Panc1 (cell line): ENCODE measurements at regions not wholly inside any gene's neighbourhood (a gene's known extent, or its start where the extent isn't known, plus 50 kb on each side); places are given as distances from the start of the nearest gene placed in this dataset.

ENCODE experiments used
- ATAC-seq: fragments of 200-7000 bp; cut with Tn5 transposase; 2 replicates; pipeline ENCODE4 v1.9.1; 2020; ENCODE audit warnings: mild to moderate bottlenecking, moderate library complexity
- BruUV-seq: library from RNA; stranded (reverse); fragments of 400-500 nt; replicated peaks from 2 replicates; lab custom pipeline; 2021; lab: Mats Ljungman, UMichigan
- CTCF ChIA-PET: fragments of 300-600 bp; sonication (Branson Sonifier 250); formaldehyde crosslinking; loops from one replicate; lab custom pipeline; 2022; ENCODE audit warnings: antibody characterized with exemption; lab: Charles Lee
- POLR2A ChIA-PET: fragments of 300-600 bp; sonication (Branson Sonifier 250); formaldehyde crosslinking; loops from one replicate; lab custom pipeline; 2022; ENCODE audit warnings: antibody characterized with exemption; lab: Charles Lee
- DNase-seq: peaks from one replicate; pipeline ENCODE4 v3.0.0-alpha.2; 2010; ENCODE audit warnings: low read depth, low spot score
- H3K27ac ChIP-seq: 2 replicates; pipeline ENCODE4 v1.5.1; 2011; ENCODE audit warnings: mild to moderate bottlenecking, low read length, inconsistent platforms
- H3K27me3 ChIP-seq: fragments of 200-500 bp; sonication (Bioruptor generic); 2 replicates; pipeline ENCODE4 v1.6.0; 2014; ENCODE audit warnings: low read length, inconsistent platforms; ENCODE audit not compliant: control insufficient read depth, insufficient read depth
- H3K36me3 ChIP-seq: fragments of 200-500 bp; sonication (Bioruptor generic); 2 replicates; pipeline ENCODE4 v1.5.1; 2014; ENCODE audit warnings: inconsistent platforms, mild to moderate bottlenecking, low read length, moderate library complexity; ENCODE audit not compliant: control insufficient read depth, insufficient read depth
- H3K4me1 ChIP-seq: 2 replicates; pipeline ENCODE4 v1.5.1; 2011; ENCODE audit warnings: inconsistent platforms, mild to moderate bottlenecking, low read length, moderate library complexity; ENCODE audit not compliant: control insufficient read depth, insufficient read depth
- H3K4me3 ChIP-seq, 2 experiments: 2 replicates each; pipeline ENCODE4 v1.5.1; 2011 to 2012; ENCODE audit warnings: low read depth in 2 of 2, low read length in 2 of 2, mild to moderate bottlenecking in 2 of 2, inconsistent platforms in 1 of 2, moderate library complexity in 1 of 2
- H3K9me3 ChIP-seq: fragments of 200-500 bp; sonication (Bioruptor generic); 2 replicates; pipeline ENCODE4 v1.5.1; 2014; ENCODE audit warnings: low read depth, mild to moderate bottlenecking, inconsistent platforms, low read length, moderate library complexity; ENCODE audit not compliant: control insufficient read depth, insufficient read depth
- POLR2AphosphoS5 ChIP-seq: IDR thresholded peaks from 2 replicates; pipeline ENCODE4 v1.6.1; 2012; ENCODE audit warnings: mild to moderate bottlenecking, low read depth, low read length, moderate library complexity
- SIN3A ChIP-seq: IDR thresholded peaks from 2 replicates; pipeline ENCODE4 v1.6.1; 2012; ENCODE audit warnings: low read depth, mild to moderate bottlenecking, low read length, moderate library complexity, borderline replicate concordance; ENCODE audit not compliant: insufficient read depth
- TCF7L2 ChIP-seq: IDR thresholded peaks from 2 replicates; pipeline ENCODE4 v1.6.1; 2011; ENCODE audit warnings: mild to moderate bottlenecking, low read depth, low read length, inconsistent platforms
- in situ Hi-C: cut with HindIII; loops from 2 replicates; pipeline ENCODE4 v1.10.0; 2016; ENCODE audit warnings: low sequenced_read_pairs, low pct_unique_long_range_greater_than_20kb
- intact Hi-C: fragments of 100-400 bp; cut with micrococcal nuclease; formaldehyde crosslinking; loops from one replicate; pipeline ENCODE4 v1.10.0; 2022; ENCODE audit not compliant: unreplicated experiment
- TF ChIP-seq, protein P1 (sequence below), 2 experiments: IDR thresholded peaks; 2 replicates each; pipeline ENCODE4 v1.6.1; 2011 to 2012; ENCODE audit warnings: low read depth in 2 of 2, control low read depth in 1 of 2, low read length in 1 of 2, mild to moderate bottlenecking in 1 of 2, moderate library complexity in 1 of 2; ENCODE audit not compliant: insufficient read depth in 1 of 2
- TF ChIP-seq, protein P2 (sequence below): fragments of 450-650 bp; IDR thresholded peaks from 2 replicates; pipeline ENCODE4 v1.5.1; 2017; ENCODE audit warnings: mild to moderate bottlenecking

DNA sequence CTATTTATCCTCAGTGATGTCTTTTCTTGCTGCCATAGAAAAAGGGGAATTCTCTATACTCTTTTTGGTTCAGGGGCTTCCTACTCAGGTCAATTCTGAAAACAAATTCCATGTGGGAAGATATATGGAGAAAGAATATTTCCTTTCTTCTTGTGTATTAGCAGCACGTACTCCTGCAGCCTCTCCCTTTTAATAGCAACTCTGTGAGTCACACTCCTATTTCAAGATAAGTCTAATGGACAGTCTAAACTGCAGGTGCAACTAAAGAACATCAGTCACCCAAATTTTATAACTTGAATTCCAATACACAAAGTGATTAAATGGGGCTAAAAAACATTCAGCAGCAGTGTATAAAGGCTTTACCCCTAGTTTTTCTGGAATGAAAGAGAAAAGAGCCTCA is 942.2 kb downstream of the CNTNAP5 start:
- no peak for DNase-seq
- CTCF ChIA-PET, result no interaction called here
- in situ Hi-C loops, result no loop called here
- POLR2A ChIA-PET, result no interaction called here
- Histone ChIP-seq H3K4me1 (no peaks in the 10 kb centered on the region), H3K27ac (no peak overlapping the region), H3K27me3 (no peaks in the 10 kb centered on the region), H3K4me3 (no peak overlapping the region), H3K9me3 (no peaks in the 10 kb centered on the region), H3K36me3 (no peaks in the 10 kb centered on the region)
- TF ChIP-seq POLR2AphosphoS5, result no peak
- TF ChIP-seq, protein P1, sequence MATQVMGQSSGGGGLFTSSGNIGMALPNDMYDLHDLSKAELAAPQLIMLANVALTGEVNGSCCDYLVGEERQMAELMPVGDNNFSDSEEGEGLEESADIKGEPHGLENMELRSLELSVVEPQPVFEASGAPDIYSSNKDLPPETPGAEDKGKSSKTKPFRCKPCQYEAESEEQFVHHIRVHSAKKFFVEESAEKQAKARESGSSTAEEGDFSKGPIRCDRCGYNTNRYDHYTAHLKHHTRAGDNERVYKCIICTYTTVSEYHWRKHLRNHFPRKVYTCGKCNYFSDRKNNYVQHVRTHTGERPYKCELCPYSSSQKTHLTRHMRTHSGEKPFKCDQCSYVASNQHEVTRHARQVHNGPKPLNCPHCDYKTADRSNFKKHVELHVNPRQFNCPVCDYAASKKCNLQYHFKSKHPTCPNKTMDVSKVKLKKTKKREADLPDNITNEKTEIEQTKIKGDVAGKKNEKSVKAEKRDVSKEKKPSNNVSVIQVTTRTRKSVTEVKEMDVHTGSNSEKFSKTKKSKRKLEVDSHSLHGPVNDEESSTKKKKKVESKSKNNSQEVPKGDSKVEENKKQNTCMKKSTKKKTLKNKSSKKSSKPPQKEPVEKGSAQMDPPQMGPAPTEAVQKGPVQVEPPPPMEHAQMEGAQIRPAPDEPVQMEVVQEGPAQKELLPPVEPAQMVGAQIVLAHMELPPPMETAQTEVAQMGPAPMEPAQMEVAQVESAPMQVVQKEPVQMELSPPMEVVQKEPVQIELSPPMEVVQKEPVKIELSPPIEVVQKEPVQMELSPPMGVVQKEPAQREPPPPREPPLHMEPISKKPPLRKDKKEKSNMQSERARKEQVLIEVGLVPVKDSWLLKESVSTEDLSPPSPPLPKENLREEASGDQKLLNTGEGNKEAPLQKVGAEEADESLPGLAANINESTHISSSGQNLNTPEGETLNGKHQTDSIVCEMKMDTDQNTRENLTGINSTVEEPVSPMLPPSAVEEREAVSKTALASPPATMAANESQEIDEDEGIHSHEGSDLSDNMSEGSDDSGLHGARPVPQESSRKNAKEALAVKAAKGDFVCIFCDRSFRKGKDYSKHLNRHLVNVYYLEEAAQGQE (IDR thresholded peaks at IDR 0.05; ENCODE audit: insufficient read depth in 1 of 2, low read depth in 2 of 2, low read length in 1 of 2), result no peak
- TF ChIP-seq SIN3A, result no peak
- TF ChIP-seq TCF7L2, result no peak
- TF ChIP-seq, protein P2, sequence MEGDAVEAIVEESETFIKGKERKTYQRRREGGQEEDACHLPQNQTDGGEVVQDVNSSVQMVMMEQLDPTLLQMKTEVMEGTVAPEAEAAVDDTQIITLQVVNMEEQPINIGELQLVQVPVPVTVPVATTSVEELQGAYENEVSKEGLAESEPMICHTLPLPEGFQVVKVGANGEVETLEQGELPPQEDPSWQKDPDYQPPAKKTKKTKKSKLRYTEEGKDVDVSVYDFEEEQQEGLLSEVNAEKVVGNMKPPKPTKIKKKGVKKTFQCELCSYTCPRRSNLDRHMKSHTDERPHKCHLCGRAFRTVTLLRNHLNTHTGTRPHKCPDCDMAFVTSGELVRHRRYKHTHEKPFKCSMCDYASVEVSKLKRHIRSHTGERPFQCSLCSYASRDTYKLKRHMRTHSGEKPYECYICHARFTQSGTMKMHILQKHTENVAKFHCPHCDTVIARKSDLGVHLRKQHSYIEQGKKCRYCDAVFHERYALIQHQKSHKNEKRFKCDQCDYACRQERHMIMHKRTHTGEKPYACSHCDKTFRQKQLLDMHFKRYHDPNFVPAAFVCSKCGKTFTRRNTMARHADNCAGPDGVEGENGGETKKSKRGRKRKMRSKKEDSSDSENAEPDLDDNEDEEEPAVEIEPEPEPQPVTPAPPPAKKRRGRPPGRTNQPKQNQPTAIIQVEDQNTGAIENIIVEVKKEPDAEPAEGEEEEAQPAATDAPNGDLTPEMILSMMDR, result no peak
- no peak for ATAC-seq
- no TSS peak for BruUV-seq
- intact Hi-C loops, result no loop called here

DNA sequence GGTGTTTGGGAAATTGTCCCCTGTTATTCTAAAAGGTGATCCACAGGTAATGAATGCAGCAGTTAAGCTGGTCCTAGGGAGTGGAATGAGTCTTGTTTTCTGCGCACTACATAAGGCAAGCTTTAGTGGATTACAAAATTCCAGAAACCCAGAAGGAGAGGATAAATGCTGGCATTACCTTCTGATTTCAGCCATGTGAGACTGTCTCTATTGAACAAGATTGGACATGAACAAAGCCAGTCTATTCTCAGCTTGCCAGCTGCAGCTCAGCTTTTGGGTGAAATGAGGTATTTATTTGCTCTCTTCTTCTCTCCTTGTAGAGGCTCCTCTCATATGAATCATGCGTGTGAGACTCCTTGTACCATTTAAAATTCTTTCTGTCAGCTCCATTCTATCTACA is 944.9 kb downstream of the CNTNAP5 start:
- no peaks in the 10 kb centered on the region for H3K36me3 ChIP-seq
- ChIA-PET POLR2A (no interaction called here), CTCF (no interaction called here)
- DNase-seq (no peak), ATAC-seq (no peak)
- TF ChIP-seq, protein P1 (IDR thresholded peaks at IDR 0.05; ENCODE audit: insufficient read depth in 1 of 2, low read depth in 2 of 2, low read length in 1 of 2), result no peak
- H3K27ac ChIP-seq, result no peak overlapping the region
- H3K4me1 ChIP-seq, result no peaks in the 10 kb centered on the region
- H3K4me3 ChIP-seq, result no peak overlapping the region
- in situ Hi-C loops (no loop called here), intact Hi-C loops (no loop called here)
- H3K27me3 ChIP-seq, result no peaks in the 10 kb centered on the region
- H3K9me3 ChIP-seq, result no peaks in the 10 kb centered on the region
- BruUV-seq, result no TSS peak
